NCI-H82 treated with DMSO at 0.1 percent for 48 hours (cell line): ENCODE measurements at regions not wholly inside any gene's neighbourhood (a gene's known extent, or its start where the extent isn't known, plus 50 kb on each side); places are given as distances from the start of the nearest gene placed in this dataset.
A peak's percentile ranks its signal among the peaks of the same experiment; 100 is the strongest.

Source experiments
- DNase-seq: peaks from one replicate; lab custom pipeline; 2025; ENCODE audit not compliant: unreplicated experiment; lab: John Stamatoyannopoulos, UW

DNA sequence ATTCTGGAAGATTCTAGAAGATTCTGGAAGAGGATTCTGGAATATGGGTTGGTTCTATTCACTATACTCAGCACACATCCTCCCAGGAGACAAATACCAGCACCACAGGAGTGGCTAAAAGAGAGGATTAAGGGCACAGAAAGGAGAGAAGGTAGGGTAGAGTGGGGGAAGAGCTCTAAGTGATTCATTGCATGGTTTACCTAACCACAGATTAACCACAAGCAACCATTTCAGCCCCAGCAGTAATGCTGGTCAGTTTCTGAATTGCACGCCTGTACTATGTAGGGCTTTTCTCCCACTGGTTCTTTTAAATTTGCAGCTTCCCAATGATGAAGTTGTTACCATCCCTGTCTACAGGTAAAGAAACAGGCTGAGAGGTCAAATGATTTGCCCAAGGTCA is 192.7 kb upstream of the PMEPA1 start:
- peak; percentile 57 for DNase-seq

GRCh38 chr20:57901526-57901925 is 191.7 kb upstream of the PMEPA1 start:
- no peak for DNase-seq

GRCh38 chr20:57900226-57900905 is 190.6 kb upstream of the PMEPA1 start:
- DNase-seq = no peak

DNA sequence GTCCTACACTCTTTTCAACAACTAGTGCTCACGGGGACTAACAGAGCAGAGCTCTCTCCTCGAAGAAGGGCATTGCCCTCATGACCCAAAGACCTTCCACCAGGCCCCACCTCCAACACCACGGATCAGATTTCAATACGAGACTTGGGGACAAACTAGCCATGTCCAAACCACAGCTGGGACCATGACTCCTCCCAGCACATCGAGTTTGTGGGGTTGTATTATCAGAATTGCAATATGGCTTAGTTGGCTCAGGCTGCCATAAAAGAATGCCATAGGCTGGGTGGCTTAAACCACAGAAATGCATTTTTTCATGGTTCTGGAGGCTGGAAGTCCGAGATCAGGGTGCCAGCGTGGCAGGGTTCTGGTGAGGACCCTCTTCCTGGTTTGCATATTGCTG is 189.7 kb upstream of the PMEPA1 start:
- DNase-seq = no peak

- DNase-seq = no peak
These were observed 188.5 kb upstream of the PMEPA1 start for GRCh38 chr20:57898332-57898731.

DNA sequence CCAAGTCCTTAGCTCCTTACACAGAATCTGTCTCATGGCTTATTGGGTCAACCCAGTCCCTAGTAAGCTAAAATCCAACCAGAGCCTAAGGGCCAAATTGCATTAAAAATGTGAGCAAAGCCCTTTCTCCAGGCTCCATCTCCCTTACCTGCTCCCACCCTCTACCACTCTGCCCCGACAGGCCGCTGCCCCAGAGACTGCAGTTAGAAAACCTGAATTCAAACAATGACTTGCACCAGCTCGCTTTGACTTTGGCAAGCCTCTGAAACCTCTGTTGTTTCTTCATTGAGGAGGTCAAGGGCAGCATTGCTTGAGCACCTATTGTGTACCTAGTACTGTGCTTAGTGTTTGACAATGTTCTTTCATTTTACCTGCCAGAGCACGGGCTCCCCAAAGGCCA is 188.1 kb upstream of the PMEPA1 start:
- no peak for DNase-seq

GRCh38 chr20:57897156-57897874 is 187.5 kb upstream of the PMEPA1 start:
- DNase-seq = no peak

DNA sequence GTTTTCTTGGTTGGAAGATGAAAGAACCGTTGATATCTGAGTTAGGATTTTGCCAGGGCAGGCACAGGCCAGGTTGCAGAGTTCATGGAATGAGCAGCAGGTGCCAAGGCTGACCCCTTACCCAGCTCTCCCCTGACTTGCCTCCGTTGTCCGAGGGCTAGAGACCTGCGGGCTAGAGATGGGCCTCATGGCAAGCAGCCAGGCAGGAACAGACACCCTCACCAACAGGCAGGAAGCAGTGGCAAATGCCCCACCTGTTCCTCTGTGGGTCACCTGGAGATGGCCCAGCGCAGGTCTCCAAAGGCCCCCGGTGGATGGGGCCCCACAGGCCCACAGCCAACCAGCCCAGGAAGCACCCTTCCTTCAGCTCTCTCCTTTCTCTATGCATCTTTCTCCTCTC is 186.7 kb upstream of the PMEPA1 start:
- no peak for DNase-seq

- DNase-seq = no peak
These were observed 186.2 kb upstream of the PMEPA1 start for GRCh38 chr20:57896017-57896416.

DNA sequence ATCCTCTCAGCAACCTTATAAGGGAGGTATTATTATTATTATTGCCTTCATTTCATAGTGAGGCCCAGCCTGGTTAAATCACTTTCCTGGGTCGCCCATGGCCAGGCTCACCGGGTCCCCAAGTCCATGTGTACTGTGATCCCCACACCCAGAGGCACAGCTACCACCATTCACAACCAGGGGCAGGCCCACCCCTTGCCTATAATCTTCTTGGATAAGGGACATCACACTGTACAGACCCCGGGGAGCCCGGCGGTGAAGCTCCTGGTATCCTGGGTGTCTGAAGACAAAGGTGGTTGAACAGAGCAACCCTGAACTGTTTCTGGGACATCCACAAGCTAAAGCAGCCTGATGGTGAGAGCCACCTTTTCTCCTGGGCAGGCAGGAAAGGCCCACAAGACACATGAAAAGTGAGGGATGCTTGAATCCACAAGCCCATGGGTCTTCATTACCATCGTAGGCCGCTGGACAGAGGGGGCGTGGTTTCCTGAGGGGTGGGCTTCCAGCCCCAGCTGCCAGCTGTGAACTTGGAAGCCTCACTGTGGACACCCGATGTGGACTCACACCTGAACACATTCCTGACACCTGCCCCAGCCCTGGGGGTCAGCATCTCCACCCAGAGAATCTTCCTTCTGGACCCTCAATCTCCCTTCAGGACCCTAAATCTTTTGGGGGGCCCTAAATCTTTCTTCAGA is 185.5 kb upstream of the PMEPA1 start:
- no peak for DNase-seq

DNA sequence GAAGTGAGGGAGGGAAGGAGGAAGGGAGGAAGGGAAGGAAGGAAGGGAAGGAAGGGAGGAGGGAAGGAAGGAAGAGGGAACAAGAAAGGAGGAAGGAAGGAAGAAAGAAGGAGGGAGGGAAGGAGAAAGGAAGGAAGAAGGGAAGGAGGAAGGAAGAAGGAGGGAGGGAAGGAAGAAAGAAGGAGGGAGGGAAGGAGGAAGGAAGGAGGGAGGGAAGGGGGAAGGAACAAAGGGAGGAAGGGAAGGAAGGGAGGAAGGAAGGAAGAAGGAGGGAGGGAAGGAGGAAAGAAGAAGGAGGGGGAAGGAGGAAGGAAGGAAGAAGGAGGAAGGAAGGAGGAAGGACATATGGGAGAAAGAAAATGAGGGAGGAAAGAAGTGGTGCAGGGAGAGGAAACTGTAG is 184.7 kb upstream of the PMEPA1 start:
- no peak for DNase-seq

DNA sequence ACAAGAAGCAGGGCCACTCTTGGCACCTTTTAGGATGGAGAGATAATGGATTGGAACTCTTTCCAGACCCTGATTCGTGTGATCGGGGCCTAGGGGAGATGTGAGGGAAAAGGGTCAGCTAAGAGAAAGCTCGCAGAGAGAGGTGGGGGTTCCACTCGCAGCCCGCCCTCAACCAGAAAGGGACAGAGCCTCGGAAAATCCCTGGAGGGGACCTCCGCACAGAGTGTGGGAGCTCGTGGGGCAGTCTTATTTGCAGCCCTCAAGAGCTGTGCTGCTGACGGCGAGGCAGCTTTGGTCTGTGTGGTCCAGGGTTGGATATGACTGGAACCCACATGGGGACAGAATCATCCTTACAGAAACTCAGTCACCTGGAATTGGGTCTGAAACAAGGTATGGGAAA is 184.3 kb upstream of the PMEPA1 start:
- DNase-seq = no peak

- DNase-seq = peak; percentile 88
These were observed 183.7 kb upstream of the PMEPA1 start for GRCh38 chr20:57893366-57893999.

DNA sequence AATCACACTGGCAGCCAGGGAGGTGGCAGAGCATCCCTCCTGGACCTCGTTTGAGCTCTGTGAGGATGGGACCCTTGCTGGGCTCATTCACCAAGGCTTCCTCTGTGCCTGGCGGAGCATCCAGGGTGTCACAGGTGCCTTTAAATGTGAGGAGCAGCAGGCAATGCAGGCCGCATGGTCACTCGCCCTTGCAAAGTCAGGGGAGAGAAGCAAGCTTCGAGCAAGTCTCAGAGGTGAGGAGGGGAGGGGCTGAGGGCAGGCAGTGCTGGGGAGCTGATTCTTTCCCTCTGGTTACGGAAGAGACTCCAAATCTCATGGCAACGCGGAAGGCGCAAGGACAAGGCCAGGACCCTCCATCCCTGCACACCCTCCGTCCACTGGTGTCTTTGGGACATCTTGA is 182.7 kb upstream of the PMEPA1 start:
- DNase-seq = no peak

DNA sequence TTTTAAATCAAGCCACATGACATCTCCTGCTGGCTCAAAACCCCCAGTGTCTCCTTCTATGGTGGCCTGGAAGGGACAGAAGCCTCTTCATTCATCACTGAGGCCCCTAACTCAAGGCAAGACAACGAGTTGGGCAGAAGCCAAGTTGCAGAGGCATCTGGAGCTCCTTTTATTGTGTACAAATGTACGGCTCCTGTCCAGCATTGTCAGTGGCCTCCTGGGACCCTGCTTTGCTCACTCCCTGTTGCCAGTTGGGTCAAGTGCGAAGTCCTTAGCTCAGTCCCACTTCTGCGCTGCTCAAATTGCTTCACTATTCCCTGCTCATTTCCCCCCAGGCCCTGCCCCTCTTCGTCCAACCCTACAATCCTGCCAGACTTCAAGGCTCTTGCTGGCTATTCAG is 181.2 kb upstream of the PMEPA1 start:
- no peak for DNase-seq

GRCh38 chr20:57890202-57890800 is 180.5 kb upstream of the PMEPA1 start:
- DNase-seq = no peak

DNA sequence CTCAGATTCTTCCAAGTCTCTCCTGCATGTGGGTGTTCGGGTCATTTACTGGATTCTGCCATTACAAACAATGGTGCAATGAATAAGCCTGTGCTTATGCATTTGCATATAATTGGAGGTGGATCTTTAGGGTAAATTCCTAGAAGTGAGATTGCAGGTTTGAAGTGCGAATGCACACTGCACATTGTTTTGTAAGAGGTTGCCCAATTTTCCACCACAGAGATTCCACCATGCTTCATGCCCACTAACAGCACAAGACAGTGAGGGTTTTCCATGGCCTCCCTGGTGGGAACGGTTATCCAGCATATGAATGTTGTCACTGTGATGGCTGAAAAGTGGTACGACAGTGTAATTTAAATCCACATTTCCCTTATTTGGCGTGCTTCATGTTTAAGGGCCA is 178.8 kb upstream of the PMEPA1 start:
- DNase-seq = no peak

DNA sequence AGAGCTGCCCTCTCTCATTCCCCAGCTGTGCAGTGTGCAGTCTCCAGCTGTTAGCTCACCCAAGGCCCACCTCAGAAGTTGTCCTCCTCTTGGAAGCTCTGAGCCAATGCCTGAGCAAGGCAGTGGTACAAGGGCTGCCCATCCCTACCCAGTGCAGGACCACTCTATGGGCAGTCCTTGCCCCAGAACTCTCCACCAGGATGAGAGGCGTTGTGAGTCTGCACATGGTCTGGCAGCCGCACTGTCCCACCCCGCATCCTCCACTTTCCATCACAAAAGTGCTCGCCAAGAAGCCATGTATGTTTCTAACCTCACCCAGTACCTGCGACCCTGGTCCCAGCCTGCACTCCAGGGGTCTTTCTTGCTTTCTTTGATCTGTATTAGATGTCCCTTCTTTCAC is 175.1 kb upstream of the PMEPA1 start:
- DNase-seq = no peak

DNA sequence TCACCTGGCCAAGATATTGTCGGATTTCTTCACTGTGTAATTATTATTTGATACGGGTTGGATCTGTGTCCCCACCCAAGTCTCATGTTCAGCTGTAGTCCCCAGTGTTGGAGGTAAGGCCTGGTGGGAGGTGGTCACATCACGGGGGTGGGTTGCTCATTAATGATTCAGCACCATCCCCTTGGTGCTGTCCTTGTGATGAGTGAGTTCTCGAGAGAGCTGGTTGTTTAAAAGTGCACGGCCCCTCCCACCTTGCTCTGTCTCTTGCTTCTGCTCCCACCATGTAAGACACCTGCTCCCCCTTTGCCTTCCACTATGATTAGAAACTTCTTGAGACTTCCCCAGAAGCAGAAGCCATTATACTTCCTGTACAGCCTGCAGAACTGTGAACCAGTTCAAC is 173.9 kb upstream of the PMEPA1 start:
- no peak for DNase-seq

DNA sequence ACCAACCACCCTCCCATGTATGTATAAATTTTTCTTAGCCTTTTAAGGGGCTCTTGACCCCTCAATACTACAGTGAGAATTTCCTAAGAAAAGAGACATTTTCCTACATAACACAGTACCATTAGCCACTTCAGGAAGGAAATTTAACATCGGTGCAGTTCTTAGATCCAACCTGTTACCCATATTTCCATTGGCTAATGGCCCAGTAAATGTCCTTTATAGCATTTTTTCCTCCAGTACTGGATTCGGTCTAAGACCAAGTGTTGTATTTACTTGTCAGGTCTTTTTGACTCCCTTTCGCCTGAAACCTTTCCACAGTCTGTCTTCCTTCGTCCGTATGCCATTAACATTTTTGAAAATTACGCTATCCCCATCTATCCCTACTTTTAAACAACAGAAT is 173.4 kb upstream of the PMEPA1 start:
- no peak for DNase-seq

- no peak for DNase-seq
These were observed 172.8 kb upstream of the PMEPA1 start for GRCh38 chr20:57882451-57883161.
